ENCODE measurements at regions not wholly inside any gene's neighbourhood (a gene's known extent, or its start where the extent isn't known, plus 50 kb on each side); places are given as distances from the start of the nearest gene placed in this dataset.
"Not testable (repeated sequence)": the region's sequence is repeated elsewhere in the genome, so short reads cannot be mapped to it uniquely, and the experiment has no call there.

DNA sequence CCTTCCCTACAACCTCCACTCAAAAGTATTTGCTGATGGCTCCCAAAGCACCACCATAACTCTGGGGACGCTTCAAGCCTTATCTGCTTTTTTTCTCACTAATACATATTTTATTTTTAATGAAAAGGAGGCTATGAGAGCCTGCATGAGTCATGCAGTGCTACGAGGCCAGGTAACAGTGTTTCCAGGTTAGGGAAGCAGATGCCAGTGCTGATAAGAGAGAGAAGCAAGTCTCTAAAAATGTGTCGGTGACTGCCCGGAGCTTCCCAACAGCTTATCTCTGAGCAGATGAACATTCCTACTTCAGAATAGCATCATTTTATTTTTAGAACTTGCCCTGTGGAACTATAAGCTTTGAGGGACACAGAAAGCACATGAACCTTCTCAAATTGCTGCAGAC, 931.5 kb downstream of the CCSER2 start:
- DNase-seq: no peak

DNA sequence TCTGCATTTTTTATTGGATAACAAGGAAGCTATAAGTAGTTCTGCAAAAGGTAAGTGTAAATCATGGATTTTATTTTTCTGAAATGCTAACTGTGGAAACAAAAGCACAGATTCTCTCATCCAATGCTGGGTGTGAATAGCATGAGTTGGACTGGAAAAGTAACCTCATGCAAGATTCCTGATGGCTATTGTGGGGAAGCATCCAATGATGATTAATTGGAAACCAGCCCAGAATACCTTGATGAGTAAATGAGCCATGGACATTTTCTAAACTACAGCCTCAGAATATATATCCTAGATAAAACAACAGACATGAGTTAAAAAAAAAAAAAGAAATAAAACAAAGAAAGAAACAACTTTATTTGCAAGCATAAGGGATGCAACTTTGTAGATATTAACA, 934.6 kb downstream of the CCSER2 start:
- DNase-seq: no peak

DNA sequence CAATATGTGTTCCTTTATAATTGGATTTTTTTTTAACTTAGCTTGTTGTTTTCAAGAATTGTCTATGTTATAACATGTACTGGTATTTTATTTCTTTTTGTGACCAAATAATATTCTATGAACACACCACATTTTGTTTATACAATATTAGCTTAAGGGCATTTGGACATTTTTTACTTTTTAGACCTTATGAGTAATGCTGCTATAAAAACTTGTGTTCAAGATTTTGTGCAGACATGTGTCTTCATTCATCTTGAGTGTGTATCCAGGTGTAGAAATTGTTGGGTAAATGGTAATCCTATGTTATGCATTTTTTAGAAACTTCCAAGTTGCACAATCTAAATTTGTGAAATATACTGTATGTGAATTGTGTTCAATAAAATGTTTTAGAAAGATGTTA, 936.7 kb downstream of the CCSER2 start:
- no peak for DNase-seq

DNA sequence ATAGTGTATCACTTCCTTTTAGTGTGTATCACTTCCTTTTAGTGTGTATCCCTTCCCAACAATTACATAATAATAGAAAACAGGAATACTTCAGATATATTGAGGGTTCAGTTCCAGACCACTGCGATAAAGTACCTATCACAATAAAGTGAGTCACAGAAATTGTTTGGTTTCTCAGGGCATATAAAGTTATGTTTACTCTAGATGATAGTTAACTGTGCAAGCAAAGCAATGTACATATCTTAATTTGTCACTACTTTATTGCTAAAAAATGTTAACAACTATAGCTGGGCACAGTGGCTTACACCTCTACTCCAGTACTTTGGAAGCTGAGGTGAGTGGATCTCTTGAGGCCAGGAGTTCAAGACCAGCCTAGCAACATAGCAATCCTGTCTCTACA, 938.4 kb downstream of the CCSER2 start:
- no peak for DNase-seq

DNA sequence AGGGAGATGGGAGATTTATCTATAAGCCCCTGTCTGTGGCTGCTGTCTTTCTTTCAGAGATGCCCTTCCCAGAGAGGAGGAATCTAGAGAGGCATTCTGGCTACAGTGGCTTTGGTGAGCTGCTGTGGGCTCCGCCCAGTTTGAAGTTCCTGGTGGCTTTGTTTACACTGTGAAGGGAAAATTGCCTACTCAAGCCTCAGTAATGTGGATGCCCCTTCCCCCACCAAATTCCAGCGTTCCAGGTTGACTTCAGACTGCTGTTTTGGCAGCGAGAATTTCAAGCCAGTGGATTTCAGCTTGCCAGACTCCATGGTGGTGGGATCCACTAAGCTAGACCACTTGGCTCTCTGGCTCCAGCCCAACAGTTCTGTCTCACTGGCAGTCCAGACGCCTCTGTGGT, 951.6 kb downstream of the CCSER2 start:
- peak; percentile 5 for DNase-seq

DNA sequence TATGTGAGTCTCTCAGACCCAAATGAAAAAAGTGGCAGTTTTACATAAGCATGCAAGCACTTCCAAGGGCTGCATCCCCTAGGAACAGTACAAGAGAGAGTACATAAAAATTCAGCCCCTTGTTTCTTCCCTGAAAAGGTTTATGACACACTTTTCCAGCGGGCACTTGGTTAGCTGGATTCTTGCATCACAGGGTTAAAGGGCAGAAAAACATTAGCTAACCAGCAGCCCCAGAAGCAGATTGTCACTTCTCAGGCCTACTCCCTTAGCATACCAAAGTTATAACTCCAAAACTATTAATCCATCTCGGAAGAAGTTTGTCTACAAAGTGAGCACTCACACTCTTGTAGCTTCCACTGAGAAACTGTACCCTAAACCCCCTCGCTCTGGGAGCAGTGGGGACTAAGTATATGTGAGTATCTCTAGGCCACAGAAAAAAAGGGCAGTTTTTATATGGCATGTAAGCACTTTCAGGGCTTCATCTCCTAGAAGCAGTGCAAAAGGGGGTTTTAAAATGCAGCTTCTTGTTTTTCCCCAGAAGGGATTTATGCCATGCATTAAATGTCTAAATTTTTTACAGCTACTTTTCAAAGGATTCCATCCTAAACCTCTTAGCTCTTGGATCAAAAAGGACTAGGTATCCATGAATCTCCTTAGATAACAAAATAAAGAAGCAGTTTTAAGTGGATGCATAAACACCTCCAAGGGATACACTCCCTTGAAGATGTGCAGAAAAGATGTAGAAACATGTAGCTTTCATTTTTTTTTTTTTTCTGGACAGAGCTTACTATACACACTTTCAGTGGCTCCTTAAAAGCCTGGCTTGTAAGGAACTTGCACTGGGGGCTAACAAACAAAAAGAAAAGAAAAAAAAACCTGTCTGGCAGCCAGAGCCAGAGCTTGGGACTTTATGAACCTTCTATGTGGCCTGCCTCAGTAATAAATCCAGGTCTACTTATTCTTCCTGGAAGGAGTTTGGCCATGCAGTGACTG, 956.7 kb downstream of the CCSER2 start:
- DNase-seq: no peak

DNA sequence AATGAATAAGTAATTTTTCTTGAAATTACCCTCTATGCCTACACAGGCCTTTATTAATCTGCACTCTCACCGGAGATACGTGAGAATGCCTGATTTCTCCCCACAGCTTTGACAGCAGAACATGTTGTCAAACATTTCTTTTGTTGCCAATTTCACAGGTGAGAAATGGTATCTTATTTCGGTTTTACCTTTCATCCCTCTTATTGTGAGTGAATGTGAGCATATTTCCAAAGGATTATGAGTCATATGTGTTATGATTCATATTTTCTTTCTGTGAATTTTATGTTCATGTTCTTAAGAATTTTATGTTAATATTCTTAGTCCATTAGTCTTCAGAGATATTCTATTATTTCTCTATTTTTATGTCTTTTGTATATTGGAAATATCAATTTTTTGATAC, 965.1 kb downstream of the CCSER2 start:
- DNase-seq: no peak

DNA sequence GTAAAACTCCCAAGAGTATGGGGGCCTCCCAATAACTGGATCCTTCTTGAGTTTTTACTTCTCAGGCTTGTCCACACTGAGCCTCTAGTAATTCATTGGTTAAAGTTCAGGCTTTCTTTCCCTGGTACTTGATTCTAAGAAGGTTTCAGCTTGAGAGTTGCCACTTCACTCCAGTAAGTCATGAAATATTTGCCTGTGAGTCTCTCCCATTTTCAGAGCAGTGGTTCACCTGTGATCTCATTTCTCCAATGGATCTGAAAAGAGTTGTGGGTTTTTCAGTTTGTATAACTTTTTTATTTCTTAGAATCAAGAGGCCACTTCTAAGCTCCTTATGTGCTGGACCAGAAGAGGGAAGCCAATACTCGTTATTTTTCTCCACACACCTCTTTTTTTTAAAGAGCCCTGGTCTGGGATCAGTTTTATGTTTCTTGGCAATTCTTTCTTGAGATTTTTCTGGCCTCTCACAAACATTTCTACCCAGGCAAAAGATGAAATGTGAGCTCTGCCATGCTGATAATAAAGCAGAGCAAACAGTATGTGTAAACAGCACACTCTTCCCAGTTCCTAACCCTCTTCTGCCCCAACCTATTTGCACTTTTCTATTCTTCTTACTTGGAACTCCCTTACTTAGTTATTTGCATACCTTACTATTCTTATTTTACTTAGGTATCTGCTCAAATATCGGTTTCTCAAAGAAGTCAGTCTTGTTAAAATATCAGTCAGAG, 983.4 kb downstream of the CCSER2 start:
- no peak for DNase-seq

DNA sequence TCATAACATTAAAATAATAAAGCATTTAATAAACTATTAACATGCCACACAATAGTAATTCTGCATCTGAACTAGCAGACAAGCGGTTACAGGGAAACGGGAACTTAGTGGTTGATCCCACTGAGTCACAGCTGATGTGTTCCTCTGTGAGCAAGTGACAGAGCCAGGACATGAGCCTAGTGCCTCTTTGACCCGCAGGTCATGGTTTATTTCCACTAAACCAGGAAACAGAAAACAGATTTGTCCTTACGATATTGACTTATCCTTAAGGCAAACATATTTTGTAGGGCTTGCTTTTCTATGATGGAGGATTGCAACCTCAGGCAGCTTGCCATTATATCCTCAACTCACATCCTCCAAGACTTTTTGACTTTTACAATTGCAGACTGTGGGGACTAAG, 987.3 kb downstream of the CCSER2 start:
- DNase-seq: no peak

DNA sequence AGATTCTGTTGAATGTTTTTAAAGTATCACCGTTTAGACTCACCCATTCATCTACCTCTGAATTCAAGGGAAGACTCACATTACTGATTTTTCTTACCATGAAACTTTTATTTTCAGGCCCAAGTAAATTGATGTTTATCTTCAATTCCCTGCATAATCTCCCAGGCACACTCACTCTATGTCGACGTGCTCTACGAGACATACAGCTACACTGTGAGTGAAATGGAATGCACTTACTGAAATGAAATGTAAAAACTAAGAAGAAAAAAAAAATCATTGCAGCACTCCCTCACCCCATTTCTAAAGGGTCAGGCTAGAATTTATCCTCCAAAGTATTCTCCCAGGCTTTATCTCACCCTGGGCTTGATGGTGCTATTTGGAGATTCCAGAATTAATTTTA, 987.9 kb downstream of the CCSER2 start:
- DNase-seq: no peak

DNA sequence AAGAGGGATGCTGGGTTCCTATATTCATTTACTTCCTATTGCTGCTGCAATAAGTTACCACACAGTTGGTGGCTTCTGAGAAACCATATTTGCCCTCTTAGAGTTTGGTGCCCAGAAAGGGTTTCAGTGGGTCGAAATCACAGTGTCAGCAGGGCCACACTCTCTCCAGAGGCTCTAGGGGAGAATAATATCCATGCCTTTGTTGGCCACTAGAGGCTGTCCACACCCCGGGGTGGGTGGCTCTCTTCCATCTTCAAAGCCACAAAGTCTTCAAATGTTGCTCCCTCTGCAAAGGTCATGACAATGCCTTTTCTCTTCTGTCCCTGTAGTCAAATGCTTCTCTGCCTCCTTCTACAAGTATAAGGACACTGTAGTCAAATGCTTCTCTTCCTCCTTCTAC, 989.4 kb downstream of the CCSER2 start:
- DNase-seq: no peak

DNA sequence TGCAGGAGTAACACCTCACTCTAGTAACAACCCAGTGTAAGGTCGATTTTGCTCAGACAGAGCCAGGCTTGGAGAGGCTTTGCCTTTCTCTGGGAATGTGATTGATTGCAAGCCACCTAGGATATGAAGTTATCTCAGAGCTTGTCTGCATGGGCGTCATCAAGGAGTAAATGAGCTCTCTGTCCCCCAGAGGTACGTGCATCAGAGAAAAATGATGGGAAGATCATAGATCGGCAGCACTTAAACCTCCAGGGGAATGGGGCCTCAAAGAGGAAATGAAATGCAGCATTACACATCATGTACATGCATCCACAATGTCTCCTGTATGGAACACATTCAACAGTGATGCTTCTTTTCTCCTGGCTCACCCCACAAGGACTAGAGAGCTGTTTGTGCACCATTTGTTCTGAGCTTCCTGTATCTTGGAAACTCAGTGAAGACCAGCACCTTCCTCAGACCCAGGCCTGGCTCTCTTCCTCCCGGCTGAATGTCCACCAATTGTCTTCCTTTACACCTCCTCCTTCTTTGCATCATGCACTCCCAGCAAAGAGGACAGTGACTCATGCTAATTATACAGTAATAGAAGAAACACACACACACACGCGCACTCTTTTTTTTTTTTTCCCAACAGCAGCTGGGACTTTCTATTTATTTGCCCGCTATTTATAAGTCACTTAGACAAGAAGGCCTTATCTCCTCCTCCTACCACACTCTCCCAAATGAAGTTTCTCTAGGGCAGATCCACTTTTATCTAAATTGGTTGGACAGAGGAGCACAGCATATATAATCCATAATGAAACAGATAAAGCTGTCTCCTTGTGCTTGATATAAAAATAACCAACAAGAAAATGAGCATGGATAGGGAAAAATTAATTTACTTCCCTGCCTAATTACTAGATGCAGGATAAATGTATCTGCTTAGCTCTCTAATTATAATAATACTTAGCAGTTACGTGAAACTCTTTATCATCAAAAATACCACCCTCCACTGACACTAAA, 990.7 kb downstream of the CCSER2 start:
- DNase-seq: peak; percentile 36

DNA sequence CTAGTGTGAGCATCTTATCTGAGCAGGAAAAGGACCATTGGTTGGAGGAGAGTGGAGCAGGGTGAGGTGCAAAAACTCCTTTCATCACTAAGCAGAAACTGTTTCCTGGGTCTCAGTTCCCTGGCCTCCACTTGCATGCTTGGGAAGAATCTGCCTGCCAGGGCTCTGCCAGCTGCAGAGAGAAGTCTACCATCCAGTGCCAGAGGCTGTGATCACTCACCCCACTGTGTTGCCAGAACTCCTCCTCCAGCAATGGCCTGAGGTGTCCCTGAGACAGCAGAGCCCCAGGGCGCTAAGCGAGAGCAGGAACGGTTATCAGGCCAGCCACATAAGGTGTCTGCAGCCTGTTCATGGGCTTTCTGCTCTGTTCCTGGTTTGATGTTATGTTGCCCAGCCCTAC, 991.4 kb downstream of the CCSER2 start:
- DNase-seq: no peak

DNA sequence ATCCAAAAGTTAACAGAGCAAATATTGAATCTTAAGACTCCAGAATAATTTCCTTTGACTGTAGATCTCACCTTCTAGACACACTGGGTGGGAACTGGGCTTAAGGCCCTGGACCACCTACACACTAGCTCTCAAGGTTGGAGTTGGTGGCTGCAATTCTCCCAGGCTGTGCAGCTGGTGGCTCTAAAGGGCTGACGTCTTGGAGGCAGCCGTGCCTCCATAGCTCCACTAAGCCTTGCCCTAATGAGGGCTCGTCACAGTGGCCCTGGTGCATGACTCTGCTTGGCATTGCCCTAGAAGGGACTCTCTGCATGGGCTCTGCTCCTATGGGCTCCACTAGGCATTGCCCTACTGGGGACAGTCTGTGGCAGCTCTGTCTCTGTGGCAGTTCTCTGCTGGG, 1005.2 kb downstream of the CCSER2 start:
- DNase-seq: no peak

DNA sequence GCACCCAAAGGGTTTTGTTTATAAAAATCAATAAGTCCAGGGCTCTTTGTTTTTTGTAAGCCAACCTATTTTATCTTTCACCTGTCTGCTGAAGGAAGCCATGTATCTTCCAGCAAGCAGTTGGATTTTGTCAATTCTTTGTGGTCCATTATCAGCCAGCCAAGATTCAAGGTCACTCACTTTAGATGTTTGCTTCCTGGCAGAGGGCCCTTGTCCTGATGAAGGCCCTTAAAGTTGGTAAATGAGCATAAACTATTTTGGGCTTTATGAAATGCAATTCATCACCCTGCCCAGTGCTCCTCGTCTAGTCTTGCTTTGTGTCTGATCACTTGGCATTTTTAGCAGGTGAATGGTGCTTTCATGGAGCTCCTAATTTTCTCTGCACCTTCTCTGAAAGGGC, 1004.2 kb downstream of the GRID1 start:
- DNase-seq: no peak

DNA sequence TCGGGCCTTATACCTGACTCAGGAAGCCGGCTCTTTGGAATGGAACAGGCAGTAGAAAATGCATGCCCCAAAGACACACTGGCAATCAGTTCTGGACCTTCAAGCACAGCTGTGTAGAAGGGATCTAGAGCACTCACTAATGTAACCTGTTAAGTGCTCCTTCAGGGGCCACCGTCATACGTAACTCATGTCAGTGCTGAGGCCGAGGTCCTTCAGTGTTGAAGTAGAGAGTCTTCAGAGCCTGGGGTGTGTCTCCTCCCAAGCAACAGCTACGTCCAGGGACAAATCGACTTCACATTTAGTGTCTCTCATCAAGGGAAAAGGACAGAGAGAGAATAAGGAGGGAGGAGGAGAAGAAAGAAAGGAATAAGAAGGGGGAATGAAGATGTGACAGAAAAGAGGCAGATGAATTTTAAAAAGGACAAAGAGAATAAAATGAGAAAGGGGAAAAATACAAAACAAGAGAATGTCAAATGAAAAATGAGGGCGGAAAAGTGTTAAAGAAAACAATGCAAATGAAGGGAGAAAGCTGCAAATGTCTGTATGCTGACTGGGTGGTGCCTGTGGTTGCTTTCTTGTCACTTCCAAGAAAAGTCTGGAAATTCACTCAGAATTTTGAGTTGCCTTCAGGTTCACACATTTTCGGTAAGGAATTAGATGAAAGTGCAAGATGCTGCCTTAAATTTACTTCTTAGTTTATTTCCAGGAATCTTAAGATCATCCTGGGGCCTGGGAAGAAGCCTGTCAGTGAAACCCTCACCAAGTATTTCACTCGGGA, 989.4 kb downstream of the GRID1 start:
- DNase-seq: no peak

DNA sequence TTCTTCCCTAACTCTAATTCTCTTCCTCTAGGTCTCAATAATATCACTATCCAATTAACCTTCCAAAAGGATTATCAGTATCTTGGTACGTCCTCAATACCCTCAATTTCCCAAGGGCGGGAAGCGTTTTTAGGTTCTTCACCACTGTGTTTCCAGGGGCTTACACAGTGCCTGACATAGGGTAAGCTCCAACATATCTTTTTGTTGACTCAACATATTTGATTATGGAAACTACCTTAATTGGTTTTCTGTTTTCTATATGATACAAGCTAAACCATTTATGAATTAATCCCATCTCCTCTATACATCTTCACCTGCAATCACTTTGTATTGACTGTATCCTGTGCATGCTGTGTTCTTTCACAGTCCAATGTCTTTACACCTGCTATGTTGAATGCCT, 987.3 kb downstream of the GRID1 start:
- DNase-seq: no peak

DNA sequence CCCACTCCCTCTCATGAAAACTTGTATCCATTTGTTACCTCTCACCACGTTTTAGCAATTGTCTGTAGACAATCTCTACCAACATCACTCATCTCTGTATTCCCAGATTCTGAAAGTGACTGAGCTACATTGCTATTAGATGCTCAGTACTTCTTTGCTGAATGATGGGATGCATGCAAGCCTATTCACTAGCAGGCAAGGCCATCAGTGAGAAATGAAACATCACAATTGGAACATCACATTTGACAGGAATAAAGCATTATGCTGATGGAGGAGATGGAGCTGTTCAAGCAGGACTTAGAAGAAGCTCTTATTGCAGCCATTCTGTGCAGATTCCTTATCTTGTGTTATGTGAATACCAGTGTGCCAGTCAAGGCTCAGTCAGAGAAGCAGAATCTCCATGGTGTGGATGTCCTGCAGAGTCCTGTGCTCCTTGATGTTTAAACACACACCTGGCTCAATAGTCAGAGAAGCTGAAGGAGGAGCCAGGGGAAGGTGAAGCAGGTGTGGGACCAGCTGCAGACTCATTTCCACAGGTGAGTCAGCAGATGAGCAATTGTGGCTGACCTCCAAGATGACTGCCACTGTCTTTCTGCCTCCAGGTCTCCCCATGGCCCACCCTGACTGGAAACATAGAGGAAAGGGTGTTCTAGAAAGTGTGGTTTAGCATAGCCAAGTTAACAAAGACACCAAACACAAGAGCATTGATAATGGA, 965.5 kb downstream of the GRID1 start:
- DNase-seq: no peak

DNA sequence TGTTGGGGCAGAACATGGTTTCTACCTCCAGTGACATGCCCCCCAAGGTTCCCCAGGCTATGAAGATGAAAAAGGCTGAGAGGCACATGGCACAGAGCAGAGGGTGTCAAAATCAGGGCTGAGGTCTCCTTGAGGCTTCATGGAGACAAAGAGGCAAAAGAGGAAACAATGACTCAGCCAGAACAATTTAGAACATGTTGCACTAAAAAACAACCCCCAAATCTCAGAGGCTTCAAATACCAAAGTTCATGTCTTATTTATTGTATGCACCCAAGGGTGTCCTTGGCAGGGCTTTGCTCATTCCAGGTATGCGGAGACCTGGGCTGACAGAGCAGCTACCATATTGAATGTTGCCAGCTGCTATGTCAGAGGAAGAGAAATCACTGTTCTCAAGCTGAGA, 964.1 kb downstream of the GRID1 start:
- DNase-seq: no peak

DNA sequence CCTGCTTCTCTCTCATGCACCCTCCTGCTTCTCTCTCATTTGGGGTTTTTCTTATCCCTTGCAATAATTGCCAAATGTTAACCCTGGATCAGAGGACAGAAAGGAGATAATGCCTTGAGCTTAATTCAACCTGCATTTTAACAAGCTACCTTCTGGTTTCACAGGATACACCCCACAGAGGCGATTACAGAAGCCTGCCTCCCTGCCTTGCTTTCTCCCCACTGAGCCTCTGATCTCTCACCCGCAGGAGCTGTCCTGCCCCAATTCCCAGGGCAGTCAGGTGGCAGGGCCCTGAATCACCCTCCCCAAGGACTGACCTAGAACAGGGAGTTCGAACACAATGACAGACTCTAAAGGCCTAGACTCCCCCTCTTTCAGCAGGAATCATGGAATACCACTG, 959.5 kb downstream of the GRID1 start:
- DNase-seq: no peak

DNA sequence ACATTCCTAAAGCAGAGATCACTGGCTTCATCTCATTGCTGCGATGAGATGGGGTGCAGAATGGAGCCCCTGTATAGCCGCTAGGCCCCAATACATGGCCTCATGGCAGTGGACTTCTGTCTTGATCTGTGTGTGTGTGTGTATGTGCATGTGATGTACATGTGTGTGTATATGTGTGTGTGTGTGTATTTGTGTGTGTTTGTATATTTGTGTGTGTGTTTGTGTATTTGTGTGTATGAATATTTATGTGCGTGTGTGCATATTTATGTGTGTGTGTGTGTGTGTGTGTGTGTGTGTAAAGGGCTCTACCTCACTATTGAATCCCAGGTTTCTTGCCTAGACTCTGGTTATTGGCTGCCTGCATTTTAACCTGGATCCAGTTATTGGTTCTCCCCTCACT, 958.2 kb downstream of the GRID1 start:
- no peak for DNase-seq

DNA sequence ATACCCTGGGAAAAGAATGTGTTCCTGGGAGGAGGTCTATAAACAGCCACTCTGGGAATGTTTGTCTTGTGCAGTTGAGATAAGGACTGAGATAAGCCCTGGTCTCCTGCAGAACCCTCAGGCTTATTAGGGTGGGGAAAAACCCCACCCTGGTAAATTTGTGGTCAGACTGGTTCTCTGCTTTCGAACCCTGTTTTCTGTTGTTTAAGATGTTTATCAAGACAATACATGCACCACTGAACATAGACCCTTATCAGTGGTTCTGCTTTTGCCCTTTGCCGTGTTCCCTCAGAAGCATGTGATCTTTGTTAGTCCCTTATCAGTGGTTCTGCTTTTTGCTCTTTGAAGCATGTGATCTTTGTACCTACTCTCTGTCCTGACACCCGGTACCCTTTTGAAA, 956.0 kb downstream of the GRID1 start:
- DNase-seq: not testable (repeated sequence)

Measured in NCI-H2227 treated with DMSO at 0.1 percent for 48 hours (cell line).